D341Med (cell line): ENCODE measurements at regions not wholly inside any gene's neighbourhood (a gene's known extent, or its start where the extent isn't known, plus 50 kb on each side); places are given as distances from the start of the nearest gene placed in this dataset.
"Not testable (repeated sequence)": the region's sequence is repeated elsewhere in the genome, so short reads cannot be mapped to it uniquely, and the experiment has no call there.

Experiments used
- DNase-seq: peaks from one replicate; pipeline ENCODE4 v3.0.0; 2012; ENCODE audit warnings: low spot score

DNA sequence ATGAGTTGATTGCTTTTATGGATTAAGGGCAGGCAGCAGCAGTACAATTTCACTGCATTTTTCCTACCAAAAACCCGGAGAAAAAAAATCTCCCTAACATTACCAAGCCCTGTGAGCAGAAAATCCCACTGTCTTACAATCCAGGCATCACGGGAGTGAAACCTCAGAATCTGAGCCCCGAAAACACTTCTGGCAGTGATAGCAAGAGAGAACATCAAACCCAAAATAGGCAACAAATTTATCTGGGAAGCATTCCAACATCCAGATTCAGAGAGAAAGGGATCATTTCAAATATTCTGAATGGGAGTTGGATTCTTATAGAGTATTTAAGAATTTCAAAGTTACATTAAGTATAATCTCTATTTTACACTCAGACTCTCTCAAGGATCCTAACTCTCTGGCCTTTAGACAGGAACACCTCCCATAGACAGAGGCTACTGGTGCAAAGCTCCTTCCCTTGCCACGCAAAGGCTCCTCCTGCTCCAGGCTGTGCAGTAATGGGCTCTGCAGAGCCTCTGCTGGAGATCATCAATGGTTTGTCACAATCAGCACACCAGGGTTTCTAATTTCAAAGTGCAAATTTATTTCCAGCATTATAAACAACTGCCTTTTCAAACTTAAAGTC lies 256.9 kb downstream of the PARM1 start:
- DNase-seq = no peak

DNA sequence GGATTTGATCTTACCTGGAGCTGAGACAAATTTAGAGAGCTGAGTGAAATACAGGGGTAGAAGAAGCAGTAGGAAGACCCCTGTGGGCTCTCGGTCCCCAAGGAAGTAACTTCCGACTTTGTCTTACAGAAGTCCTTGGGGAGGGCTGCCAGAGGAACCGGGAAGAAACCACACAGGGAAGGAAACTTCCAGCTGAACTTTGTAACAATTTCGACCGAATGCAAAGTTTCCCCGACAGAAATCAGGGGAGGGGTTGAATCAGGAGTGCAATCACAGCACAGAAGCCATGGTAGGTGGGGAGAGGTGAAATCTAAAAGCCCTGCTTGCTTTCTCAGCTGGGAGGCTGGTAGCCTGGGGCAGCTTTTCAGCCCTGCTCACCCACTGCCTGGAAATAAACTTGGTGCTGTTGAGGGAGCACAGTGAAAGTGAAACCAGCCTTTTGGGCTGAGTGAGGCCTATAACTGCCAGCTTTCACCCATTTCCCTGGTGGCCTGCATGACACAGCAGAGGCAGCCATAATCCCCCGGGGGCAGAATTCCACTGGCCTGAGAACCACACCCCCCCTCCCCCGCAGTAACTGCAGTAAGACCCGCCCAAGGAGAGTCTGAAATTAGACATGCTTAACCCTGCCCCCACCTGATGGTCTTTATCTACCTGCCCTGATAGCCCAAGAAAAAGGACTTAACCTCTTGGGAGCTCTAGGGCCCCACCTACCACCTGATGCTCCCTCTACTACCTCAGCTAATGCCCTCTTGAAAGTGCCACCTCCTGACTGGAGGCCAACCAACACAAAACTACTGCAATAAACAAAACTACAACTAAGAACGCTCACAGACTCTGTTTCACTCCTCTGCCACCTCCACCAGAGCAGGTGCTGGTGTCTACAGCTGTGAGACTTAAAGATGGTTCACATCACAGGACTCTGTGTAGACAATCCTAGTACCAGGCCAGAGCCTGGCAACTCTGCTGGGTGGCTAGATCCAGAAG lies 248.2 kb downstream of the PARM1 start:
- no peak for DNase-seq

DNA sequence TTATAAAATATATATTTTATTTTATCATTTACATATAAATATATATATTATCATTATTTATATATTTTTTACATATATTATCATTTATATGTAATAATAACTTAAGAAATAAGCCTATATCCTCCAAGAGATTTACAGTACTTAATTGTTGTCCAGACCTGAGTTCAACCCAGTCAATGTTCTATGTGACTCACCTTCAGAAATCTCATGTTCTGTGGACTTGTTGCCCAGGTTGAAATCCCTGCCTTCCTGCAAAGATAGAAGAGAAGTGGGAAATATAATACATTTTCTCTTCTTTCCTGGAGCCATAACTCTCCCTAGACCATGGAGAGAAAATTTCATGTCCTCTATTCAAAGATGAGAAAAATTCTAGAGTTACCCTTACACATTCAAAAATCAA lies 247.3 kb downstream of the PARM1 start:
- no peak for DNase-seq

DNA sequence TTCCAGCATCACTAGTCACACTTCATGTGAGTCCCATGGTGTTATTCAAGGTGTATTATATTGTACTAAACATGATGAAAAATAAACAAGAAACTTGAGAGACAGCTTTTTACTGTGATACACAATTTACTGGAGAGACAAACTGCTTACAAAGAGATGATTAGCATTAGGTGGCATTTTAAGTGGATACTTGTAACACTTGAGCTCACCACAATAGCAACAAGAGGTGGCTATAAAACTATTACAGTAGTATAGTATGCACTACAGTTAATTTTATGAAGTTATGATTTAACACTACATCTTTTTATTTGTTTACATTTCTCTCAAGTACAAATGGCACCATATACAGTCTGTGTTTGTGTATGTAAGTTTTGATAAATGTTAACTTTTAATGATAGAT lies 246.6 kb downstream of the PARM1 start:
- DNase-seq = no peak

DNA sequence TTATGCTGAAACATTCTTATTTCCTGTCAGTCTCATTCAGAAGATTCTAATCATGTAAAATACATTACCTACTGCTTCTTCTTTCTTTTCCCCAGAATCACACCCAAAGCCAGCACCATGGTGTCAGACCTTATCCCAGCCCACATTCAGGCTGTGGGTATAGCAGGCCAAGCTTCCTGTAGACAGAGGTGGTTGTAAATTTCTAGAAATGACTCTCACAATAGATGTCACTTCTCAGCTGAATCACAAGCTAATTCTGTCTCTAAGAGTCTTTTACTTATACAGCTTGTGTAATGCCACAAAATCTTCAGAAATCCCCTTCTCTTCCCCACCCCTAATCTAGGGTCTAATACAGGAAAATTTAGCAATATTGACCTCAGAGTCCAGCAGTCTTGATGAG lies 239.6 kb downstream of the PARM1 start:
- no peak for DNase-seq

DNA sequence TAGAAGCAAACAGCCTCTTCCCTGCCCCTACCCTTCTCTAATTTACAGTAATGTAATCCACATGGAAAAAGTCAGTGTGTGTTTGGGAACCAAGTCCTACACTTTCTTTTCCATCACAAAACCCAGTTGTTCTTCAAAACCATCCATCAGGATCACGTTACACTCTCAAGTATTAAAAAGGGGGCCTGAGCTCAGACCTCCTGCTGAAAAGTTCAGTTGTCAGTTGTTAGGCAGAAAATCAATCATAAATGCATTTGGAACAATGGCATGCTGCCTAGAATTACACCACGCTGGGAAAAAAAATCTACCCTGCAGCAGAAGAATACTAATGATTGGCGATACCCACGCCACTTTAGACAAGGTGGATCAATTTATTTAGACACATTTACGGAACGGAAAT lies 236.5 kb downstream of the PARM1 start:
- no peak for DNase-seq

DNA sequence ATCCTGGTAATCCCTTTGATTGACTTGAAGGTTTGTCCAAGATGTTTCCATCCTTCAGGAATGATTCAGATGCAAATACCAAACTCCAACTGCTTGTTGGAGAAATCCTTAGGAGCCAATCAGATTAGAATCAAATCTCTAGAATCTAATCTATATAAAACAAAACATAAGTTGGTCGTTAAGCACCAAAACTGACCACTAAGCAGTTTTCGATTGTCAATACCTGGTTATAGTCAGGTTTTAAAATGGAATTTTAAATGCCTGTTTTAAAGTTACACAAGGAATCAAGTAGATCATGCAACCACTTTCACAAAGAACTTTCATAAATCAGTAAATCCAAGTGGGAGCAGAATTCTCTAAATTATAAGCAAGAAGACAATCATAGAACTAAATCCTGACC lies 236.1 kb downstream of the PARM1 start:
- no peak for DNase-seq

DNA sequence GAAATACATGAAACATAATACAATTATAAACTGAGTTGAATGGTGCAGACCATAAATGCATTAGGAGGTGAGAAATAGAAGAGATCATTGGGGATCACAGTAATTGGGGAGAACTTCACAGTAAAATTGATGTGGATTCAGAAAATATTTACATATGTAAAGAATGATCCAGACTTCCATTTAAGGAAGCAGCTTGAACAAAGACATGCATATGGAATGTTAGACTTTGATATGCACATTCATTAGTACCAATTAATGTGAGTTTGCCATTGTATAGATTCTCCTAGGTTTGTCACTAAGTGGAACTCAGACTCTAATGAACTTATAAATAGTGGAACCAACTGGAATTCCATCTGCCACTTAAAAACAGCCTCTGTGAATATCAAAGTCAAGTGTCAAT lies 235.6 kb downstream of the PARM1 start:
- no peak for DNase-seq

DNA sequence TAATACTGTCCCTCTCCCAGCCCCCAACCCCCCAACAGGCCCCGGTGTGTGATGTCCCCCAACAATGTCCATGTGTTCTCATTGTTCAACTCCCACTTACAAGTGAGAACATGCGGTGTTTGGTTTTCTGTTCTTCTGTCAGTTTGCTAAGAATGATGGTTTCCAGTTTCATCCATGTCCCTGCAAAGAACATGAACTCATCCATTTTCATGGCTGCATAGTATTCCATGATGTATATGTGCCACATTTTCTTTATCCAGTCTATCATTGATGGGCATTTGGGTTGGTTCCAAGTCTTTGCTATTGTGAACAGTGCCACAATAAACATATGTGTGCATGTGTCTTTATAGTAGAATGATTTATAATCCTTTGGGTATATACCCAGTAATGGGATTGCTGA lies 232.2 kb downstream of the PARM1 start:
- not testable (repeated sequence) for DNase-seq

DNA sequence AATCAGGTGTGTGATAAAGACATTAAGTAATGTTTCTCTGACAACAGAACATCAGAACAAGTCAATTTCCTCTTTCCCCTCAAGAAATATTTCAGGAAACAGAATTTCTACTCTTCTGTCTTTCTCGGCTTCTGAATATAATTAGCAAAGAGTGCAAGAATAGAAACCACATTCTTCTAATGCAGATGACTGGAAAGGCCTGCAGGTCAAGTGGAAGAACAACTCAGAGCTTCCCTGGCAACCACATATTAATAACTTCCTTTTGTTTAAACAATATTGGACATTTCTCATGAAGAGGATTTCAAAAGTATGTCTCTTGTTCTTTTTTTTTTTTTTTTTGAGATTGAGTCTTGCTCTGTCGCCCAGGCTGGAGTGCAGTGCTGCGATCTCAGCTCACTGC lies 225.5 kb downstream of the PARM1 start:
- DNase-seq = no peak

DNA sequence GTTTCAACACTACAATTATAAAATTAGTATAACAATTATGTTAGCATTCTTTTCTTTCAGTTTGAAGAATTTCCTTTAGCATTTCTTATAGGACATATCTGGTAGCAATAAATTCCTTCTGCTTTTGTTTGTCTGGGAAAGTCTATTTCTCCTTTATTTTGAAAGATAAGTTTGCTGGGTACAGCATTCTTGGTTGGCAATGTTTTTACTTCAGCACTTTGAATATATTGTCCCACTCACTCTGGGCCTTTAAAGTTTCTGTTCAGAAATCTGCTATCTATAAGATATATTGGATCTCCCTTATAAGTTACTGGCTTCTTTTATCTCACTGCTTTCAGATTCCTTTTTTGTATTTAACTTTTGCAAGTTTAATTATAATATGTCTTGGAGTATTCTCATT lies 222.1 kb downstream of the PARM1 start:
- DNase-seq = no peak

DNA sequence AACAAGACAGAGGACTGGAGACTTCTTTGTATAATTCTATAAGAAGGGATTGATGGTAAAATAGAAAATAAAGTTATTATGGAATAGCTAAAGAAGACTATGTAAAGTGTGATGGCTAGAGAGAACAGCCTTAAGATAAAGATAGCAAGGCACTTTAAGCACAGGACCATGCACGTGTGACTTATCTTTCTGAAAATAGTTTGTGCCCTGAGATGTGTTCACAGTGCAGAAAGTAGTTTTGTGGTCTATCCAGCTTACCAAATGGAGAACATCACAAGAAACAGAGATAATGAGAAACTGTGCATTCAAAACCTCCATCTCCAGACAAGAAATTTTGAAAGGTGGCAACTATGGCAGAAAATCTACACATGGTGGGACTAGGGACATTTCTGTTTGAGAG lies 213.3 kb downstream of the PARM1 start:
- DNase-seq = no peak

DNA sequence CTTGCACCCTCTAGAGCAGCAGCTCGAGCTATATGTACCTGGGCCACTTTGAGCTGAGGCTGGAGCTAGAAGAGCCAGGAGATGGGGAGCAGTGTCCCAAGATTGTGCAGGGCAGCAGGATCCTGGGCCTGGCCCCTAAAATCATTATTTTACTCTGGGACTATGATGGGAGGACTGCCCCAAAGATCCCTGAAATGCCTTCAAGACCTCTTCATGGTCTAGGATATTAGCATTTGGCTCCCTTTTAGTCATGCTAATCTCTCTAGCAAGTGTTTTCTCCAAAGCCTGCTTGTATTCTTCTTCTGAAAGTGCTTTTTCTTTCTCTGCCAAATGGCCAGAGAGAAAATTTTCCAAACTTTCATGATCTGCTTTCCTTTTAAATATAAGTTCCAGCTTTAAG lies 211.6 kb downstream of the PARM1 start:
- DNase-seq = no peak

DNA sequence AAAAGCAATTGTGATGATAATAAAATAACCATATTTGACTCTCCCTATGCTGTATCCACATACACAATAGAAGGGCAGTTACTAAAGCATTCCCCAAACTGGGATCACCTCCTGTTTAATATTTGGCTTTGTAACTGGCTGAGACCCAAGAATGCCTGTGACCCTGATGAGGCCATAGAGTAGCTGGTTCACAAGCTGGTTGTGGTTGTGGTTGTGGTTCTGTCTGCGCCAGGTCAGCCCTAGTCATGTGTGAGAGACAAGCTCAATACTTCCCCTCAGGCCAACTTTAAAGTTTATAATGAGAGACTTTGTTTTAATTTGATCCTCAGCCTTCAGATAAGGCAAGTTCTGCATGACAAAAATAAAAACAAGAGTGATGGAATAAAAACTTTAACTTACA lies 209.9 kb downstream of the PARM1 start:
- no peak for DNase-seq

DNA sequence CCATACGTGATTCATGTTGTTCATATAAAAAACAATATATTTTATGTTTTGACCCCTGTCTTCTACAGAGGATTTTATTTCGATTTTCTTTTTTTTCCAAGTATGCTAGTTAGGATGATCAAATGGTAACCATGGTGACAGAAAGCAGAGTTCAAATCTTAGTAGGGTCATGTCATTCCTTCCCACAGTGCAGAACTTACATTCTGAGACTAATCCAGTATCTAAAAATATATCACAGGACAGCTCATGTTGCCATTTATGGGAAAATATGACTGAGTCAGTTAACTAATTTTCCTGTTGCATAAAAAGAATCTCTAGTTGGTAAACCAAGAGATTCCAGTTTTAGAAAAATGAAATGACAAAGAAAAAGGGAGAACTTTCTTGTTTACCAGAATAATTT lies 209.5 kb downstream of the PARM1 start:
- DNase-seq = no peak

DNA sequence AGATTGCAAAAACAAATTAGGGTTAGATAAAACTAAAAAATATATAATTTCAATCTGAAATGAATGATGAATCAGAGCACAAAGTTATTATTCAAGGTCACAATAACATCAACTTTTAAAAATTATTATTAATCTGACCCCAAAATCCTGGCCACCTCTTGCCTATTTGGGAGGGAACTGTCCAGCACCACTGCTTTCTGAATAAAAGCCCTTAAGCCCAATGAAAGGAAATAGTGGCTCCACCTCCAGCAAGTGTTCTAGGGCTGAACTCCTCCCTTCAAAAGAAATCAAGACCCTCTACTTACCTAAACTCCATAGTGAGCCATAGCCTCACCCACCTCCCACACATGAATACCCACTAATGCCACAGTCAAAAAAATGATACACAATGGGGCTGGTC lies 208.2 kb downstream of the PARM1 start:
- no peak for DNase-seq

DNA sequence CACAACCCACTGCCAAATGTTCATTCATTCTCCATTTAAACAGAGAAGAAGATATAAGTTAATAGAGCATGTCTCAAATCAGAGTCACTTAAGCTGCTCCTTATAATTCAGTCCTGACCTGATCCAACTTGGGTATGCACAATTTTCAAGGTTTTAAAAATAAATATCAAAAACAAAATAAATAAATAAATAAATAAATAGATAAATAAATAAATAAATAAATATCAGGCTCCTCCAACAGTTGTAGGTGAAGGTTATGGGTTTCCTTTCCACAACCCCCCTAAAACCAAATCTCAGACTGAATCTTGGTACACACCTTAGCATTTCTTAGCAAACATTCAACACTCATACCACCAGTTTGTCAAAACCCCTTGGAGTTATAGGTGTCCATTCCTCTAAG lies 204.4 kb downstream of the PARM1 start:
- no peak for DNase-seq

DNA sequence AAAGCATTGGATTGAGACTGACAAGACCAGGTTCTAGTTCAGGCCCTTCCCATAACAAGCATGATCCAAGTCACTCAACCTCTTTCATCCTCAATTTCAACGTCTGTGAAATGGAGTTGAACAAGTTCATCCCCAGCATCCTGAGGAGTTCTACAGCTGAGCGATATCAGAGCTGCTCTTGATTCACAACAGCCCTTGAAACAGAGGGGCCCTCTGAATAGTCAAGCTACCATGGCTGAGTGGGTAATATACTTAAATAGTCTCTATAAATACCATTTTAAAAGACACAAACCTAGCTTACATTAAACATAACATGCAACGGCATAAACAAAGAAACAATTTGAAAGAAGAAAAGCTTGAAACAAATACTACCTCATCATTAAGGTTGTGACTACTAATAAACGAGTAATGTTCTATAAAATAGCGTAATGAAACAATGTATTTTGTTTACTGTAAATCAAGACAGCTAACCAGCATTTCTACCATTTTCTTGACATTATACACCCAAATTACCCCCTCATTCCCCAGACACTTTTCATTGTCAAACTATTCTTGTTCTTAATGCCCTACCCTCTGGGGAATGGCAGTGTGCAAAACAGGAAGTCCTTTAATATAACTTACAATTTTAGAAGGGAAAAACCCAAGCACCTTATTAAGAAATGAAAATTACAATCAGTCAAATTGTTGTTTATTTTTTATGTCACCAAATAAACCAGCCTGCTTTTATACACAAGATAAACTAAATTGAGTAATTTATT lies 202.3 kb downstream of the PARM1 start:
- no peak for DNase-seq

DNA sequence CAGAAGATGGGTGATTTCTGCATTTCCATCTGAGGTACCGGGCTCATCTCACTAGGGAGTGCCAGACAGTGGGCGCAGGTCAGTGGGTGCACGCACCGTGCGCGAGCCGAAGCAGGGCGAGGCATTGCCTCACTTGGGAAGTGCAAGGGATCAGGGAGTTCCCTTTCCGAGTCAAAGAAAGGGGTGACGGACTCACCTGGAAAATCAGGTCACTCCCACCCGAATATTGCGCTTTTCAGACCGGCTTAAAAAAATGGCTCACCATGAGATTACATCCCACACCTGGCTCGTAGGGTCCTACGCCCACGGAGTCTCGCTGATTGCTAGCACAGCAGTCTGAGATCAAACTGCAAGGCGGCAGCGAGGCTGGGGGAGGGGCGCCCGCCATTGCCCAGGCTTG lies 194.0 kb downstream of the PARM1 start:
- DNase-seq = not testable (repeated sequence)

DNA sequence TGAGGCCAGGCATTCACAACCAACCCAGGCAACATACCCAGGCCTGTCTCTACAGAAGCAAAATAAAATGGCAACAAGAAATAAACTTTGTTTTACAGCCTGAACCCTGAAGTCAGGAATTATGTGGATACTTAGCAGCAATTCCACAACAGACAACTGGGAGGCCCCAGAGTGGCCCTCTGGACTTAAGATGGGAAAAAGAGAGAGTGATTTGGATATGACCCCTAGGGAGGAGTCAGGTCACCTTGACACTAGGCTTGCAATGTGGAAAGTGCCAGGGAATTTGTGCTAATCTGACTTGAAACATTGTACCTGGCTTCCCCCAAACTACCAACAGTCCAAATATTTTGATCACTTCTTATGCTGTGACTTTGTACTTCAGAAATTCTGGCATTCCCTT lies 193.1 kb downstream of the PARM1 start:
- no peak for DNase-seq

DNA sequence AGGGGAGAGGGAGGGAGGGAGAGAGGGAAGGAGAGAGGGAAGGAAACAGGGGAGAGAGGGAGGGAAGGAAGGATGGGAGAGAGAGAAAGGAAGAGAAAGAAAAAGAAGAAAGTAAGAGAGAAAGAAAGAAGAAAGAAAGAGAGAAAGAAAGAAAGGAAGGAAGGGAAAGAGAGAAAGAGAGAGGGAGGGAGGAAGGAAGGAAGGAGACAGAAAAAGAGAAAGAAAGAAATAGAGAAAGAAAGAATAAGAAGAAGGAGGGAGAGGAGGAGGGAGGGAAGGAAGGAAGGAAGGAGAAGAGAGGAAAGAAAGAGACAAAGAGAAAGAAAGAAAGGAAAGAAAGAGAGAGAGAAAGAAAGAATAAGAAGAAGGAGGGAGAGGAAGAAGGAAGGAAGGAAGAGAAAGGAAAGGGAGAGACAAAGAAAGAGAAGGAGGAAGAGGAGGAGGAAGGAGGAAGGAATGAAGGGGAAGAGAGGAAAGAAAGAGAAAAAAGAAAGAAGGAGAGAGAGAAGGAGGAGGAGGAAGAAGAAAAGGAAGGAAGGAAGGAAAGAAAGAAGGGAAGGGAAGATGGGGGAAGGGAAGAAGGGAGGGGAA lies 189.6 kb downstream of the PARM1 start:
- DNase-seq = no peak

DNA sequence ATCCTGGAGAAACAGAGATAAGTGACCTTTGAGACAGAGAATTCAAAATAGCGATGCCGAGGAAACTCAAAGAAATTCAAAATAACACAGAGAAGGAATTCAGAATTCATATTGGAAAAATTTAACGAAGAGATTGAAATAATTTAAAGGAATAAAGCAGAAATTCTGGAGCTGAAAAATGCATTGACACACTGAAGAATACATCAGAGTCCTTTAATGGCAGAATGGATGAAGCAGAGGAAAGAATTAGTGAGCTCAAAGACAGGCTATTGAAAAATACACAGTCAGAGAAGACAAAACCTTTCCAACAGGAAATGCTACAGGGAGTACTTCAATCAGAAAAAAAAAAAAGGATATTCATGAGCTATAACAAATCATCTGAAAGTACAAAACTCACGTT lies 185.8 kb downstream of the PARM1 start:
- no peak for DNase-seq

DNA sequence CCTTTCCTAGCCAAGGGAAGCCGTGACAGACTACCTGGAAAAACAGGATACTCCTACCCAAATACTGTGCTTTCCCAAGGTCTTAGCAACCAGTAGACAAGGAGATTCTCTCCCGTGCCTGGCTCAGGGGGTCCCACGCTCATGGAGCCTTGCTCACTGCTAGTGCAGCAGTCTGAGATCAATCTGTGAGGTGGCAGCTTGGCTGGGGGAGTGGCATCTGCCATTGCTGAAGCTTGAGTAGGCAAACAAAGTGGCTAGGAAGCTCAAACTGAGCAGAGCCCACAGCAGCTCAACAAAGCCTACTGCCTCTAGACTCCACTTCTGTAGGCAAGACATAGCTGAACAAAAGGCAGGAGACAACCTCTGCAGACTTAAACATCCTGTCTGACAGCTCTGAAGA lies 177.1 kb downstream of the PARM1 start:
- DNase-seq = no peak
